ENCODE measurements at regions not wholly inside any gene's neighbourhood (a gene's known extent, or its start where the extent isn't known, plus 50 kb on each side); places are given as distances from the start of the nearest gene placed in this dataset.

- DNase-seq = no peak
These were observed 875.2 kb downstream of the BRD1 start for GRCh38 chr22:48952256-48953102.

GRCh38 chr22:48951836-48952235 lies 875.8 kb downstream of the BRD1 start:
- no peak for DNase-seq

- DNase-seq = no peak
These were observed 877.3 kb downstream of the BRD1 start for GRCh38 chr22:48950151-48950915.

GRCh38 chr22:48949375-48950149 lies 878.1 kb downstream of the BRD1 start:
- DNase-seq = no peak

GRCh38 chr22:48948575-48949170 lies 879.0 kb downstream of the BRD1 start:
- no peak for DNase-seq

GRCh38 chr22:48947636-48948035 lies 880.0 kb downstream of the BRD1 start:
- no peak for DNase-seq

GRCh38 chr22:48945621-48946458 lies 881.8 kb downstream of the BRD1 start:
- DNase-seq = no peak

GRCh38 chr22:48944751-48945620 lies 882.7 kb downstream of the BRD1 start:
- DNase-seq = no peak

- no peak for DNase-seq
These were observed 883.3 kb downstream of the BRD1 start for GRCh38 chr22:48944433-48944750.

GRCh38 chr22:48943567-48944432 lies 883.9 kb downstream of the BRD1 start:
- DNase-seq = no peak

- no peak for DNase-seq
These were observed 884.7 kb downstream of the BRD1 start for GRCh38 chr22:48942698-48943566.

GRCh38 chr22:48941903-48942575 lies 885.6 kb downstream of the BRD1 start:
- DNase-seq = no peak

GRCh38 chr22:48941033-48941902 lies 886.4 kb downstream of the BRD1 start:
- no peak for DNase-seq

- DNase-seq = no peak
These were observed 887.2 kb downstream of the BRD1 start for GRCh38 chr22:48940266-48941032.

- DNase-seq = no peak
These were observed 888.0 kb downstream of the BRD1 start for GRCh38 chr22:48939441-48940265.

- no peak for DNase-seq
These were observed 888.9 kb downstream of the BRD1 start for GRCh38 chr22:48938741-48939140.

Measured in CD4-positive, alpha-beta T cell treated with Interleukin-1 beta for 1 hour (primary cell).